Muscle of leg (tissue), 3 donors: ENCODE measurements at regions not wholly inside any gene's neighbourhood (a gene's known extent, or its start where the extent isn't known, plus 50 kb on each side); places are given as distances from the start of the nearest gene placed in this dataset.
A peak's percentile ranks its signal among the peaks of the same experiment; 100 is the strongest.
"Not testable (repeated sequence)": the region's sequence is repeated elsewhere in the genome, so short reads cannot be mapped to it uniquely, and the experiment has no call there.

Experiments
- DNase-seq: peaks from one replicate; pipeline ENCODE4 v3.0.0; 2013
- H3K27ac ChIP-seq: one replicate; pipeline ENCODE4 v1.5.1; 2013; ENCODE audit warnings: mild to moderate bottlenecking, low read length, control low read depth
- H3K27me3 ChIP-seq: one replicate; pipeline ENCODE4 v1.6.1; 2013; ENCODE audit warnings: low read length; ENCODE audit not compliant: control insufficient read depth, insufficient read depth
- H3K36me3 ChIP-seq: one replicate; pipeline ENCODE4 v1.6.1; 2013; ENCODE audit warnings: low read length; ENCODE audit not compliant: control insufficient read depth, insufficient read depth
- H3K4me1 ChIP-seq: one replicate; pipeline ENCODE4 v1.6.1; 2013; ENCODE audit warnings: low read length; ENCODE audit not compliant: control insufficient read depth, insufficient read depth
- H3K4me3 ChIP-seq: one replicate; pipeline ENCODE4 v1.5.1; 2013; ENCODE audit warnings: low read length, control low read depth
- H3K9me3 ChIP-seq: replicated peaks from 2 replicates; pipeline ENCODE4 v1.6.1; 2013; ENCODE audit warnings: low read depth, low read length; ENCODE audit not compliant: control insufficient read depth
- WGBS: methylation state at CpG from one replicate; pipeline ENCODE4 v1.1.5; 2013; ENCODE audit warnings: missing lambda C conversion rate; ENCODE audit not compliant: insufficient coverage; 5-methylcytosine and 5-hydroxymethylcytosine counted together

- H3K9me3 ChIP-seq, result no peaks in the 10 kb centered on the region
- H3K36me3 ChIP-seq, result no peaks in the 10 kb centered on the region
- H3K4me1 ChIP-seq, result no peaks in the 10 kb centered on the region
- H3K4me3 ChIP-seq, result no peak overlapping the region
- no peak for DNase-seq
- no peaks in the 10 kb centered on the region for H3K27me3 ChIP-seq
- 60% methylated on average over 1 of the region's 3 CpGs for WGBS
- H3K27ac ChIP-seq, result no peak overlapping the region
These were observed 114.3 kb downstream of the VSIG4 start for GRCh38 chrX:65925592-65925991.

- Histone ChIP-seq H3K9me3 (no peaks in the 10 kb centered on the region), H3K36me3 (no peaks in the 10 kb centered on the region), H3K4me3 (no peak overlapping the region), H3K4me1 (no peaks in the 10 kb centered on the region), H3K27me3 (no peaks in the 10 kb centered on the region), H3K27ac (no peak overlapping the region)
- DNase-seq, result no peak
- 83% methylated on average over 2 of the region's 3 CpGs for WGBS
These were observed 114.9 kb downstream of the VSIG4 start for GRCh38 chrX:65925005-65925404.

DNA sequence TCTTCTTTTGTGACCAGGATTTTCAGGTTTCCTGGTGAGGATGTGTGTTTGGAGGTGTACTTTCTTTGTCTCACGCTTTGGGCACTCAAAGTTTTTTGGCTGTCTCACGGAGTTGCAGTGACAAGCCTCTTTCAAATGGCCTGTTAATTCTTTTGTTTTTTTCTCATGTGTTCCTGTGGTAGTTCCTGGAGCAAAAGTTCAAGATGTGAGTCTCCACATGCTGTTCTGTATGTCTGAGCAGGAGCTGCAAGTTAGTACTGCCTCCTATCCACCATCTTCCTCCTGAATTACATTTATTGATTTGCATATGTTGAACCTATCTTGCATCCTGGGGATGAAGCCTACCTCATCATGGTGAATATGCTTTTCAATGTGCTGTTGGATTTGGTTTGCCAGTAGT is 118.5 kb downstream of the VSIG4 start:
- no peaks in the 10 kb centered on the region for H3K27me3 ChIP-seq

DNA sequence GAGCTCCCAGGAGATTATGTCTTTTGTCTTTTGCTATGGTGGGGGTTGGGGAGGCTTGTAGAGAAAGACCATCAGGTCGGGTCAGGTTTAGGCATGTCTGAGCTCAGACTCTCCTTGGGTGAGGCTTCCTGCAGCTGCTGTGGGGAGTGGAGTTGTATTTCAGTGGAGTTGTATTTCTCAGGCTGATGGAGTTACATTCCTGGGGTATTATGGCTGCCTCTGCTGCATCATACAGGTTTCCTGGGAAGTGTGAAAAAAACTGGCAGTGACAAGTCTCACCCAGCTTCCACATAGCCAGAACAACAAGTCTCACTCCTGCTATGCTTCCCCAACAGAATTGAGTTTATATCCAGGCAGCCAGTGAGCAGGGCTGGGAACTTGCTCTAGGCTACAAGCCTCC is 119.3 kb downstream of the VSIG4 start:
- no peaks in the 10 kb centered on the region for H3K9me3 ChIP-seq
- 9% methylated on average over 1 of the region's 1 CpG for WGBS
- peak; percentile 16 for DNase-seq
- no peaks in the 10 kb centered on the region for H3K27me3 ChIP-seq
- H3K27ac ChIP-seq, result no peak overlapping the region
- no peaks in the 10 kb centered on the region for H3K36me3 ChIP-seq
- no peak overlapping the region for H3K4me3 ChIP-seq
- H3K4me1 ChIP-seq, result no peaks in the 10 kb centered on the region

More for the DNA sequence above, 118.5 kb downstream of the VSIG4 start:
- no peak overlapping the region for H3K27ac ChIP-seq
- H3K4me3 ChIP-seq, result no peak overlapping the region
- no peaks in the 10 kb centered on the region for H3K4me1 ChIP-seq
- no peaks in the 10 kb centered on the region for H3K36me3 ChIP-seq
- WGBS, result 29% methylated on average over 1 of the region's 2 CpGs
- no peaks in the 10 kb centered on the region for H3K9me3 ChIP-seq
- no peak for DNase-seq

DNA sequence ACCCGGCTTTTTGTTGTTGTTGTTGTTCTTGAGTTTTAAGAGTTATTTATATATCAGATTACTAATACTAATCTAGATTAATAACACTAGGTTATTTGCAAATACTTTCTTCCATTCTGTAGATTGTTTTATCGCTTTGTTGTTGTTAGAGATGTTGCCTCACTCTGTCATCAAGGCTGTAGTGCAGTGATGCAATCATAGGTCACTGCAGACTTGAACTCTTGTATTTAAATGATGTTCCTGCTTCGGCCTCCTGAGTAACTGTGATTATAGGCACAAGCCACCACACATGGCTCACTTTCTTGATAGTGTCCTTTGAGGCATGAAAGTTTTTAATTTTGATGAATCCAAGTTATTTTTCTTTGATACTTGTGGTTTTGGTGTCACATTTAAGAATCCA is 129.0 kb downstream of the VSIG4 start:
- WGBS, result no CpG with 5 or more reads among the region's 3 CpGs
- Histone ChIP-seq H3K9me3 (no peaks in the 10 kb centered on the region), H3K27me3 (no peaks in the 10 kb centered on the region), H3K36me3 (no peaks in the 10 kb centered on the region), H3K4me1 (no peaks in the 10 kb centered on the region), H3K4me3 (no peak overlapping the region), H3K27ac (no peak overlapping the region)
- DNase-seq, result no peak

GRCh38 chrX:65903750-65904149 is 136.1 kb downstream of the VSIG4 start:
- Histone ChIP-seq H3K36me3 (no peaks in the 10 kb centered on the region), H3K9me3 (no peaks in the 10 kb centered on the region), H3K27ac (no peak overlapping the region), H3K4me1 (no peaks in the 10 kb centered on the region), H3K4me3 (no peak overlapping the region), H3K27me3 (peaks cover 2% of the 10 kb centered on the region)
- 33% methylated on average over 1 of the region's 1 CpG for WGBS
- no peak for DNase-seq

GRCh38 chrX:65902011-65902410 is 137.9 kb downstream of the VSIG4 start:
- H3K36me3 ChIP-seq, result no peaks in the 10 kb centered on the region
- no peak overlapping the region for H3K4me3 ChIP-seq
- H3K27me3 ChIP-seq, result peaks cover 2% of the 10 kb centered on the region
- DNase-seq, result no peak
- H3K27ac ChIP-seq, result no peak overlapping the region
- whole genome bisulfite sequencing, result no CpG with 5 or more reads among the region's 3 CpGs
- H3K4me1 ChIP-seq, result no peaks in the 10 kb centered on the region
- H3K9me3 ChIP-seq, result no peaks in the 10 kb centered on the region

- Histone ChIP-seq H3K27ac (no peak overlapping the region), H3K4me1 (no peaks in the 10 kb centered on the region), H3K9me3 (no peaks in the 10 kb centered on the region), H3K4me3 (no peak overlapping the region), H3K27me3 (peaks cover 2% of the 10 kb centered on the region), H3K36me3 (no peaks in the 10 kb centered on the region)
- WGBS, result 87% methylated on average over 2 of the region's 3 CpGs
- no peak for DNase-seq
These were observed 138.7 kb downstream of the VSIG4 start for GRCh38 chrX:65900850-65901844.

GRCh38 chrX:65894133-65894532 is 145.7 kb downstream of the VSIG4 start:
- Histone ChIP-seq H3K27me3 (no peaks in the 10 kb centered on the region), H3K4me3 (no peak overlapping the region), H3K36me3 (no peaks in the 10 kb centered on the region), H3K27ac (no peak overlapping the region), H3K9me3 (no peaks in the 10 kb centered on the region), H3K4me1 (no peaks in the 10 kb centered on the region)
- WGBS, result 93% methylated on average over 2 of the region's 8 CpGs
- no peak for DNase-seq

GRCh38 chrX:65891817-65892216 is 148.1 kb downstream of the VSIG4 start:
- not testable (repeated sequence) for DNase-seq, H3K9me3 ChIP-seq, H3K4me1 ChIP-seq, H3K27ac ChIP-seq, H3K36me3 ChIP-seq, H3K4me3 ChIP-seq, H3K27me3 ChIP-seq
- WGBS, result no CpG with 5 or more reads among the region's 2 CpGs
